Gastroesophageal sphincter (tissue), 4 donors: ENCODE measurements at regions not wholly inside any gene's neighbourhood (a gene's known extent, or its start where the extent isn't known, plus 50 kb on each side); places are given as distances from the start of the nearest gene placed in this dataset.
"Not testable (repeated sequence)": the region's sequence is repeated elsewhere in the genome, so short reads cannot be mapped to it uniquely, and the experiment has no call there.

ENCODE experiments used
- ATAC-seq: fragments of 150-250 bp; one replicate; pipeline ENCODE4 v1.9.1; 2016; ENCODE audit warnings: mild to moderate bottlenecking, moderate library complexity
- H3K27ac ChIP-seq, 4 donors: fragments of 200-600 bp; sonication (generic) in 3 of 4; 1 replicate in 3 of 4; 2 replicates in 1 of 4; pipeline ENCODE4 v1.5.1; 2016 to 2019
- H3K27me3 ChIP-seq: fragments of 200-600 bp; sonication (generic); one replicate; pipeline ENCODE4 v1.5.1; 2019
- H3K36me3 ChIP-seq, 2 donors: fragments of 200-600 bp; sonication (generic); one replicate each; pipeline ENCODE4 v1.5.1; 2019; ENCODE audit warnings: control low read depth in 1 of 2
- H3K4me1 ChIP-seq, 3 donors: fragments of 200-600 bp; sonication (generic); 1 replicate in 2 of 3; 2 replicates in 1 of 3; pipeline ENCODE4 v1.5.1; 2016 to 2019; ENCODE audit warnings: control low read depth in 2 of 3
- H3K4me3 ChIP-seq, 2 donors: fragments of 200-600 bp; sonication (generic); one replicate each; pipeline ENCODE4 v1.5.1; 2019; ENCODE audit warnings: mild to moderate bottlenecking in 1 of 2, moderate library complexity in 1 of 2
- H3K9me3 ChIP-seq, 3 donors: fragments of 200-600 bp; sonication (generic); one replicate each; pipeline ENCODE4 v1.5.1; 2017 to 2019; ENCODE audit warnings: control low read depth in 2 of 3
- WGBS, 2 donors: methylation state at CpG; one replicate each; pipeline ENCODE4 v1.1.5; 2018; ENCODE audit warnings: low coverage in 1 of 2; 5-methylcytosine and 5-hydroxymethylcytosine counted together
- small RNA-seq, 4 donors: library from RNA; depleted of rRNA; stranded (forward); fragments of <200 nt; gene quantifications; one replicate each; pipeline ENCODE3, GENCODE V24; 2016

DNA sequence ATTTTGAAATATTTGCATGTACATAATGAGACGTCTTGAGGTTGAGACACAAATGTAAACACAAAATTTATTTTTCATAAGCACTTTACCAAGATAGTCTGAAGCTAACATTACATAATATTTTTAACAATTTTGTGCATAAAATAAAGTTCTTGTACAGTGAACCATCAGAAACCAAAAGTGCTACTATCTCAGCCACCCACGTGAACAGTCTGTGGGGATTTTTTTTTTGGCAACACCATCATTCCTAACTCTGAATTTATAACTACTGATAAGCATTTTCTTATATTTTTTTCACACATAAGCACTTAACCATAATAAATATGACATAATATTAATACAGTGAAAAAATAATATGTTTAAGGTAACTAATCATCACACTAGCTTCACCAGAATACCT is 62.9 kb upstream of the RUBCNL start:
- not testable (repeated sequence) for H3K9me3 ChIP-seq, H3K4me1 ChIP-seq, H3K4me3 ChIP-seq, H3K27me3 ChIP-seq, ATAC-seq, H3K36me3 ChIP-seq, H3K27ac ChIP-seq
- 49 to 55% methylated on average over 2 of the region's 2 CpGs for WGBS, 2 donors

DNA sequence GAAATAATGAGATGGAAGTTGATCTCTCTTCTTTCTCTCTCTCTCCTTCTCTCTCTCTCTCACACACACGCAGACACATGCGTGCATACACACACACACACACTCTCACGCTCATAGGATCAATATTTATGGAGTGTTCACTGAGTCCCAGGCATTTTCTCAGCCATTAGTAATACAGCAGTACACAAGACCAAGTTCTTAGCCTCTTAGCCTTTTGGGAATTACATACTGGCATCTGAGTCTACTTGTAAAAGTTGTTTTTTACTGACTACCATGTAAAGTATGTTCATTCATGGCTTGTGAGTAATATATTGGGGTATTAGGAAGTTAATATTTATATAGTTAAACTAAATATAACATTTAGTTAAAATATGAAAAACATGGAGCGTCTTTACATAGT is 61.1 kb upstream of the RUBCNL start:
- not testable (repeated sequence) for H3K4me1 ChIP-seq, H3K9me3 ChIP-seq, H3K36me3 ChIP-seq, H3K27ac ChIP-seq, H3K4me3 ChIP-seq, H3K27me3 ChIP-seq, ATAC-seq
- 50 to 65% methylated on average over 3 of the region's 4 CpGs for WGBS, 2 donors

DNA sequence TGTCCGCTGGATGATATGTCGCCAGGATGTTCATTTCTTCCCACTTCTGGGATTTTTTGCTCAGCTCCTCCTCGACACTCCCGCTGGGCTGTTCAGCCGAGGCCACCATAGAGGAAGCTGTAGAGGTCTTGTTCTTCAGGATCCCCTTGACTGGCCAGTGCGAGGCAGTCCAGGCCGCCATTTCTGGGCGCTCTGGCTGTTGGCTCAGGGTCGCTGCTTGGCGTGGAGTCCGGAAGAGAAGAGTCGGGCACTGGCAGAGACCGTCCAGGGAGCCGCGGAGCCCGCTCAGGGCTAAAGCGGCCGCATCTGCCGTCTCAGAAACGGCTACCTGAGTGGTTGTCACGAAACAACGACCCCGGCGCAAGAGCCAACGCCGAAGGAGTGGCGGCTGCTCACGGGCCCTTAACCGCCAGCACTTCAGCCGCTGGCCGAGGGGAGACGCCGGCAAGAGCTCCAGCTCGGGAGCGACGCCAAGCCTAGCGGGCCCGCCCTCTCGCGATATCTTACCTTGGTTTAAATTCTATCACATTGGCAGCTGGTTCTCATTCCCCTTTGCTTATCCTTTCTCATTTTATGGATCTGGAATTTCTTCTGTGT is 50.9 kb upstream of the RUBCNL start:
- not testable (repeated sequence) for H3K36me3 ChIP-seq, H3K9me3 ChIP-seq, H3K27me3 ChIP-seq, H3K4me1 ChIP-seq, H3K27ac ChIP-seq, ATAC-seq
- peak overlapping the region; percentile 17 to 35 for H3K4me3 ChIP-seq
- 35 to 52% methylated on average over 5 to 23 of the region's 40 CpGs for WGBS, 2 donors

Small RNA genes in the stretch of these regions (small RNA-seq; reads per million reads assigned to genes)
- gene COX17P1 = 0 reads per million in 4 donors
